ENCODE measurements at regions not wholly inside any gene's neighbourhood (a gene's known extent, or its start where the extent isn't known, plus 50 kb on each side); places are given as distances from the start of the nearest gene placed in this dataset.

GRCh38 chr20:52405986-52406385 lies 214.4 kb upstream of the ZFP64 start:
- no peak for ATAC-seq (ENCODE audit: poor library complexity)
- intact Hi-C loops (cut with DNase I): no loop called here
- no peak for DNase-seq

GRCh38 chr20:52405417-52405816 lies 213.8 kb upstream of the ZFP64 start:
- DNase-seq (no peak), ATAC-seq (ENCODE audit: poor library complexity) (no peak)
- intact Hi-C loops (cut with DNase I): no loop called here

- no peak for DNase-seq
- intact Hi-C loops (cut with DNase I): no loop called here
- ATAC-seq (ENCODE audit: poor library complexity): no peak
These were observed 213.1 kb upstream of the ZFP64 start for GRCh38 chr20:52404671-52405070.

GRCh38 chr20:52402950-52403349 lies 211.4 kb upstream of the ZFP64 start:
- DNase-seq (no peak), ATAC-seq (ENCODE audit: poor library complexity) (no peak)
- intact Hi-C loops (cut with DNase I): no loop called here

GRCh38 chr20:52402514-52402913 lies 210.9 kb upstream of the ZFP64 start:
- ATAC-seq (ENCODE audit: poor library complexity): no peak
- DNase-seq: no peak
- intact Hi-C loops (cut with DNase I): no loop called here

- no peak for ATAC-seq (ENCODE audit: poor library complexity)
- DNase-seq: no peak
- intact Hi-C loops (cut with DNase I): no loop called here
These were observed 209.9 kb upstream of the ZFP64 start for GRCh38 chr20:52401431-52401830.

- ATAC-seq (ENCODE audit: poor library complexity) (no peak), DNase-seq (no peak)
- intact Hi-C loops (cut with DNase I): no loop called here
These were observed 207.8 kb upstream of the ZFP64 start for GRCh38 chr20:52399352-52399751.

- DNase-seq (no peak), ATAC-seq (ENCODE audit: poor library complexity) (no peak)
- intact Hi-C loops (cut with DNase I): no loop called here
These were observed 198.0 kb upstream of the ZFP64 start for GRCh38 chr20:52389606-52390005.

GRCh38 chr20:52383995-52384621 lies 192.5 kb upstream of the ZFP64 start:
- intact Hi-C loops (cut with DNase I): no loop called here
- DNase-seq (no peak), ATAC-seq (ENCODE audit: poor library complexity) (no peak)

- DNase-seq (no peak), ATAC-seq (ENCODE audit: poor library complexity) (no peak)
- intact Hi-C loops (cut with DNase I): no loop called here
These were observed 191.4 kb upstream of the ZFP64 start for GRCh38 chr20:52382933-52383332.

GRCh38 chr20:52379723-52380336 lies 188.3 kb upstream of the ZFP64 start:
- intact Hi-C loops (cut with DNase I): no loop called here
- DNase-seq: peak; percentile 54
- ATAC-seq (ENCODE audit: poor library complexity): no peak

- DNase-seq (no peak), ATAC-seq (ENCODE audit: poor library complexity) (no peak)
- intact Hi-C loops (cut with DNase I): no loop called here
These were observed 180.6 kb upstream of the ZFP64 start for GRCh38 chr20:52372169-52372568.

- DNase-seq: no peak
- no peak for ATAC-seq (ENCODE audit: poor library complexity)
- intact Hi-C loops (cut with DNase I): no loop called here
These were observed 174.1 kb upstream of the ZFP64 start for GRCh38 chr20:52365688-52366087.

- DNase-seq (no peak), ATAC-seq (ENCODE audit: poor library complexity) (no peak)
- intact Hi-C loops (cut with DNase I): no loop called here
These were observed 172.8 kb upstream of the ZFP64 start for GRCh38 chr20:52364405-52364804.

- ATAC-seq (ENCODE audit: poor library complexity) (no peak), DNase-seq (no peak)
- intact Hi-C loops (cut with DNase I): no loop called here
These were observed 170.1 kb upstream of the ZFP64 start for GRCh38 chr20:52361650-52362049.

GRCh38 chr20:52349806-52350205 lies 158.2 kb upstream of the ZFP64 start:
- intact Hi-C loops (cut with DNase I): no loop called here
- DNase-seq: no peak
- ATAC-seq (ENCODE audit: poor library complexity): no peak

GRCh38 chr20:52348434-52348833 lies 156.9 kb upstream of the ZFP64 start:
- no peak for DNase-seq
- intact Hi-C loops (cut with DNase I): no loop called here

GRCh38 chr20:52346797-52347196 lies 155.2 kb upstream of the ZFP64 start:
- DNase-seq (no peak), ATAC-seq (ENCODE audit: poor library complexity) (no peak)
- intact Hi-C loops (cut with DNase I): no loop called here

More at GRCh38 chr20:52348434-52348833, 156.9 kb upstream of the ZFP64 start:
- no peak for ATAC-seq (ENCODE audit: poor library complexity)

GRCh38 chr20:52342913-52343312 lies 151.3 kb upstream of the ZFP64 start:
- no peak for DNase-seq
- no peak for ATAC-seq (ENCODE audit: poor library complexity)
- intact Hi-C loops (cut with DNase I): no loop called here

GRCh38 chr20:52340036-52340634 lies 148.6 kb upstream of the ZFP64 start:
- ATAC-seq (ENCODE audit: poor library complexity) (no peak), DNase-seq (no peak)
- intact Hi-C loops (cut with DNase I): no loop called here
